GM18951 (cell line): ENCODE measurements at regions not wholly inside any gene's neighbourhood (a gene's known extent, or its start where the extent isn't known, plus 50 kb on each side); places are given as distances from the start of the nearest gene placed in this dataset.

Experiments used
- POLR2A ChIP-seq: IDR thresholded peaks from 4 replicates; pipeline ENCODE4 v1.6.1; 2011; ENCODE audit warnings: mild to moderate bottlenecking; ENCODE audit not compliant: insufficient read length, insufficient read depth; ENCODE audit errors: extremely low read depth
- in situ Hi-C: fragments of 300-500 bp; cut with MboI; formaldehyde crosslinking; loops from one replicate; pipeline ENCODE4 v1.12.0; 2022; ENCODE audit warnings: low sequenced_read_pairs, mixed read lengths, inconsistent platforms; ENCODE audit not compliant: unreplicated experiment

- in situ Hi-C loops = no loop called here
- no peak for TF ChIP-seq POLR2A
Measured at GRCh38 chr2:147482111-147482895, 362.5 kb upstream of the ACVR2A start.

- TF ChIP-seq POLR2A = no peak
- in situ Hi-C loops = no loop called here
Measured at GRCh38 chr2:147479358-147479757, 365.5 kb upstream of the ACVR2A start.

DNA sequence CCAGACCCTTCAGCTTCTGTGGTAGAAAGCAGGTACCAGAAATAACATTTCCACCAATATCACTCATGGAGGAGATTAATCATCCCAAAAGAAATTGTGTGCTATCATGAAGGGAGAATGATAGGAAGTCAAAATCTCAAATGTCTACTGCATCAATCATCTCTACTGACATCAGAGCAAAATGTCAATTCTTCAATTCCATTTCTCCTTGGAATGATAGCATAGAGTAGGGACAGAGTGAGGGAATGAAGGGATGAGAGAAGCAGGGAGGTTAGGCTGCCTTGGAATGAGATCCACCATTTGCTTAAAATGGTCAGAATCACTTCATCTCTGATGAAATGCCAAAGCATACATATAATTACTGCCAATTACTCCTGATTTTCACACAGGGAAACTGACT lies 371.8 kb upstream of the ACVR2A start:
- TF ChIP-seq POLR2A = no peak
- in situ Hi-C loops = no loop called here

- in situ Hi-C loops = no loop called here
- TF ChIP-seq POLR2A = no peak
Measured at GRCh38 chr2:147471126-147471525, 373.7 kb upstream of the ACVR2A start.

GRCh38 chr2:147469471-147469870 lies 375.4 kb upstream of the ACVR2A start:
- in situ Hi-C loops = no loop called here
- no peak for TF ChIP-seq POLR2A

GRCh38 chr2:147468963-147469362 lies 375.9 kb upstream of the ACVR2A start:
- no peak for TF ChIP-seq POLR2A
- in situ Hi-C loops = no loop called here

- in situ Hi-C loops = no loop called here
- no peak for TF ChIP-seq POLR2A
Measured at GRCh38 chr2:147468349-147468748, 376.5 kb upstream of the ACVR2A start.

DNA sequence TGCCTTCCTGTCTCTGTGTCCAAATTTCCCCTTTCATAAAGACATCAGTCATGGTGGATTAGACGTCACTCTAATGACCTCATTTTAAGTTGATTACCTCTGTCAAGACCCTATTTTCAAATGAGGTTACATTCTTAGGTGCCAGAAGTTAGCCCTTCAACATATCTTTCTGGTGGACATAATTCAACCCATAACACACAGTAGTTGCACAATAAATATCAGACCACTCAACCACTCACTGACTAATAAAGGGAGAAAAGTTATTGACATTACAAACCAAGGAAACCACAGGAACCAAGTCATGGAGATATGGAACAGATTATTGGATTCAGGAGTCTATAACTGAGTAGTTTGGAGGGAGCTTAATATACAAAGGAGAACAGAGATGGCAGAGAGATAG lies 377.4 kb upstream of the ACVR2A start:
- in situ Hi-C loops = no loop called here
- no peak for TF ChIP-seq POLR2A

GRCh38 chr2:147464737-147465357 lies 380.0 kb upstream of the ACVR2A start:
- no peak for TF ChIP-seq POLR2A
- in situ Hi-C loops = no loop called here

- in situ Hi-C loops = no loop called here
- TF ChIP-seq POLR2A = no peak
Measured at GRCh38 chr2:147463881-147464520, 380.8 kb upstream of the ACVR2A start.

DNA sequence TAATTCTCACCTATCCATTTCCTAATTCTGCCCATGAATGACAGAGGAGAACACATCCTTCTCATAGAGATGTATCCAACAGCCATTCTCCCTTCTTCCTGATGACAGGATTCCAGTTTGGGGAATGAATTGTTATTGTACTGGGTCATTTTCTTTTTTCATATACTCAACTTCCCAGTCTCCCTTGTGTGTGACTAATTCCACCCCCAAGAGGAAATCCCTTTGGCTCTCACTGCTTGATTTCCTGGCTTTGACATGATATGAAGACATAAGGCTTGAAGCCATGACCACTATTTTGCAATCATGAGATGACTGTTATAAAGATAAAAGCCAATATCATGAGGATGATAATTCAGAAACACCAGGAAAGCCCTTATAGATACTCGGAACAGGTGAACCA lies 384.7 kb upstream of the ACVR2A start:
- no peak for TF ChIP-seq POLR2A
- in situ Hi-C loops = no loop called here

DNA sequence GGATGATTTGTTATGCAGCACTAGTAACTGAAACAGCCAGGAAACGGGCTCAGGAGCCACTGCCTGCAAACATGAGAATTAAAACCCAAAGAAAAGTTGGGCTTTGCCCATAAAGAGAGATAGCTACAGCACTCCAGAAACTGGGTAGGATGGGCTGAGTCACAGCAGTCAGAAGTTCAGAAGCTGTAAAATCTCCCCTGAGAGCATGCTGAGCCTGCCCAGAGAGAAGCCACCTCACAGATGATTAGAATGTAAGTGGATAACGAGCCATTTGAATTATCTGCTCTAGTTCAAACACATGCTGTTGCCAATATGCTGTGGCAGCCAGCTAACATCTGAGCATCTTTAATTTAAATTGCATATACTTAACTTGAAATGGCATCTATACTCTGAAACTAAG lies 388.1 kb upstream of the ACVR2A start:
- in situ Hi-C loops = no loop called here
- no peak for TF ChIP-seq POLR2A

GRCh38 chr2:147451902-147452515 lies 392.8 kb upstream of the ACVR2A start:
- in situ Hi-C loops = no loop called here
- no peak for TF ChIP-seq POLR2A
